Suprapubic skin (tissue), 4 donors: ENCODE measurements at regions not wholly inside any gene's neighbourhood (a gene's known extent, or its start where the extent isn't known, plus 50 kb on each side); places are given as distances from the start of the nearest gene placed in this dataset.
"Not testable (repeated sequence)": the region's sequence is repeated elsewhere in the genome, so short reads cannot be mapped to it uniquely, and the experiment has no call there.

Experiments used
- DNase-seq, 2 donors: peaks; one replicate each; pipeline ENCODE4 v3.0.0-alpha.2; 2019; ENCODE audit warnings: low spot score in 2 of 2
- H3K27ac ChIP-seq: fragments of 200-600 bp; sonication (generic); one replicate; pipeline ENCODE4 v1.5.1; 2019
- H3K27me3 ChIP-seq: fragments of 200-600 bp; sonication (generic); one replicate; pipeline ENCODE4 v1.5.1; 2019
- H3K36me3 ChIP-seq: fragments of 200-600 bp; sonication (generic); one replicate; pipeline ENCODE4 v1.5.1; 2019
- H3K4me1 ChIP-seq: fragments of 200-600 bp; sonication (generic); one replicate; pipeline ENCODE4 v1.5.1; 2019
- H3K4me3 ChIP-seq: fragments of 200-600 bp; sonication (generic); one replicate; pipeline ENCODE4 v1.5.1; 2019; ENCODE audit warnings: mild to moderate bottlenecking
- H3K9me3 ChIP-seq: fragments of 200-600 bp; sonication (generic); one replicate; pipeline ENCODE4 v1.5.1; 2019
- CTCF ChIP-seq, 2 donors: fragments of 200-600 bp in 1 of 2; fragments of 450-650 bp in 1 of 2; sonication (generic) in 1 of 2; IDR thresholded peaks; one replicate each; pipeline ENCODE4 v1.5.1; 2016 to 2019; ENCODE audit warnings: antibody characterized with exemption in 2 of 2, mild to moderate bottlenecking in 1 of 2, moderate library complexity in 1 of 2
- EP300 ChIP-seq: sonication (generic); formaldehyde crosslinking; IDR thresholded peaks from one replicate; pipeline ENCODE4 v1.6.1; 2017; ENCODE audit warnings: antibody characterized with exemption
- POLR2A ChIP-seq, 2 donors: fragments of 450-650 bp; IDR thresholded peaks; one replicate each; pipeline ENCODE4 v1.6.1; 2017; ENCODE audit warnings: antibody characterized with exemption in 2 of 2, mild to moderate bottlenecking in 2 of 2, moderate library complexity in 2 of 2
- POLR2AphosphoS5 ChIP-seq, 3 donors: sonication (generic); formaldehyde crosslinking; IDR thresholded peaks; one replicate each; pipeline ENCODE4 v1.6.1; 2017; ENCODE audit warnings: antibody characterized with exemption in 3 of 3
- WGBS: methylation state at CpG from one replicate; pipeline ENCODE4 v1.1.5; 2018; 5-methylcytosine and 5-hydroxymethylcytosine counted together

DNA sequence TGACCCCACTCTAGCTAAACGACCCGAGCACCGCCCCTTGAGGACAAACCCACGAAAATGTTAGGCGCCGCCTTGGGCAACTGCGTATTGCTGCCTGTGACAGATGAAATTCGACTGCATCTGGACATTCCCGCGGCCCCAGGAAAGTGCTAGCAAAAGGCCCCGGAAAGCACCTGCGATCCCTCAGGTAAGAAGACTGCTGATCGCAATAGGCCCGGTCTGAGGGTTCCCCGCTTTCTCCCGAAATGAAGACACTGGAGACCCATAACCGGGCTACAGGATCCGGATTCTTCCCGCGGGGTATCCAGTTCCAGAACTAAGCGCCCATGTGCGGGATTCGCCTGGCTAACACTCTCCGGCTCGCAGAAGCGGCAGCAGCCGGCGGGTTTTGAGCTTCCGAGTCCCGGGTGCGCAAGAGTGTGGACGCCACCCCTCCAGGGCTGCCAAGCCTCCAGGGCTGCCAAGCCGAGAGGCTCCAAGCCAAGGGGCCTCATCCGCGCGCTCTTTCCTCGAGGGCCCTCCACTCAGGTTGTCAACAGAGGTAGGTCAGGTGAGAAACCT, 157.9 kb upstream of the NBPF11 start:
- WGBS = 28% methylated on average over 15 of the region's 37 CpGs
- no peak overlapping the region for H3K27ac ChIP-seq
- H3K4me1 ChIP-seq = peaks cover 5% of the 10 kb centered on the region
- H3K36me3 ChIP-seq = no peaks in the 10 kb centered on the region
- peaks cover 4% of the 10 kb centered on the region for H3K9me3 ChIP-seq
- no peak for DNase-seq
- TF ChIP-seq POLR2A (IDR thresholded peaks at IDR 0.05) (no peak), EP300 (no peak), POLR2AphosphoS5 (IDR thresholded peaks at IDR 0.05) (no peak), CTCF (IDR thresholded peaks at IDR 0.05) (no peak)
- peaks cover 71% of the 10 kb centered on the region for H3K27me3 ChIP-seq
- H3K4me3 ChIP-seq = no peak overlapping the region

GRCh38 chr1:148308832-148309458, 156.9 kb upstream of the NBPF11 start:
- peaks cover 72% of the 10 kb centered on the region for H3K27me3 ChIP-seq
- peaks cover 4% of the 10 kb centered on the region for H3K9me3 ChIP-seq
- no peak overlapping the region for H3K27ac ChIP-seq
- no peak overlapping the region for H3K4me3 ChIP-seq
- DNase-seq = no peak
- H3K36me3 ChIP-seq = no peaks in the 10 kb centered on the region
- 38% methylated on average over 14 of the region's 14 CpGs for WGBS
- peaks cover 6% of the 10 kb centered on the region for H3K4me1 ChIP-seq
- no peak for TF ChIP-seq POLR2AphosphoS5 (IDR thresholded peaks at IDR 0.05)
- no peak for TF ChIP-seq POLR2A (IDR thresholded peaks at IDR 0.05)
- no peak for TF ChIP-seq EP300

DNA sequence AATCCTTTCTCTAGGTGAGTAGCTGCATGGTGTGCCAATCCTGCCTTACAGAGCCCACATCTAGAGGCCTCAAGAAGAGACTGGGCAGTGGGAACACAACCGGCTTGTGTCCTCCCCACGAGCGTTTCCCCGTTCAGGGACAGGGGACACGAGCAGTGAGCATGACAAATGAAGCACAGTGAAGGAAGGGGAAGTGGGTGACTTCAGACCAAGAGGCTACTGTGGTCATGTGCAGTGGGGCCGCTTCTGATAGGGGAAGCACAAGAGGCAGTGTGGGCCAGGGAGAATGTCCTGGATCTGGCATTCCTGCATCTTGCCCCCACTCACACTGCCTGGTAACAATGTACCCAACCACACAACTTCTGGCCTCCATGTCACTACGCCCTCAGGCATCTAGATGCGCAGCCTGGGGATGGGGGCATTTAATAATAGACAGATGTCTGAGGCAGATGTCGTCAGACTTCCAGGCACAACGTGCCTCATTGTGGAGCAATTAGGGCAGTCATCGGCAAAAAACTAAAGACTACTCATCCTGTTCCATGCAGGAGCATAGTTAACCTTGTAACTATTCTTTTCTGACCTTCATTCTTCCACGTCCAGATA, 155.6 kb upstream of the NBPF11 start:
- Histone ChIP-seq H3K9me3 (peaks cover 4% of the 10 kb centered on the region), H3K27me3 (peaks cover 69% of the 10 kb centered on the region), H3K4me1 (peaks cover 14% of the 10 kb centered on the region), H3K36me3 (no peaks in the 10 kb centered on the region), H3K27ac (no peak overlapping the region), H3K4me3 (no peak overlapping the region)
- WGBS = 76% methylated on average over 12 of the region's 12 CpGs
- no peak for DNase-seq
- TF ChIP-seq CTCF (IDR thresholded peaks at IDR 0.05) (no peak), POLR2AphosphoS5 (IDR thresholded peaks at IDR 0.05) (no peak), EP300 (no peak), POLR2A (IDR thresholded peaks at IDR 0.05) (no peak)

- not testable (repeated sequence) for H3K36me3 ChIP-seq, H3K9me3 ChIP-seq, H3K27ac ChIP-seq, DNase-seq, H3K4me3 ChIP-seq
- H3K4me1 ChIP-seq = peaks cover 12% of the 10 kb centered on the region
- 84% methylated on average over 4 of the region's 4 CpGs for WGBS
- peaks cover 43% of the 10 kb centered on the region for H3K27me3 ChIP-seq
Measured at GRCh38 chr1:148304935-148305334, 152.9 kb upstream of the NBPF11 start.

- H3K4me1 ChIP-seq, H3K27ac ChIP-seq, H3K36me3 ChIP-seq, H3K9me3 ChIP-seq, DNase-seq: not testable (repeated sequence)
- 0% methylated on average over 5 of the region's 52 CpGs for WGBS
- H3K27me3 ChIP-seq = peaks cover 22% of the 10 kb centered on the region
- H3K4me3 ChIP-seq = peak overlapping the region; percentile 42
Measured at GRCh38 chr1:148302586-148303364, 150.7 kb upstream of the NBPF11 start.

DNA sequence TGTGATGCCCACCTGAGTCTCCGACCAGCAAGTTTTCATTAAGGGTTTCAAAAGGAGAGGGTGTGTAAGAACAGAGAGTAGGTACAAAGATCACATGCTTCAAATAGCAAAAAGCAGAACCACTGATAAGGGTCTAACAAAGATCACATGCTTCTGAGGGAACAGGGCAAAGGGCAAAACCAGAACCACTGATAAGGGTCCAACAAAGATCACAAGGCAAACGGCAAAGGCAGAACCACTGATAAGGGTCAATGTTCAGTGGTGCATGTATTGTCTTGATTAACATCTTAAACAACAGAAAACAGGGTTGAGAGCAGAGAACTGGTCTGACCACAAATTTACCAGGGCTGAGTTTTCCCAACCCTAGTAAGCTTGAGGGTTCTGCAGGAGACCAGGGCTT, 145.8 kb upstream of the NBPF11 start:
- not testable (repeated sequence) for H3K36me3 ChIP-seq, H3K27me3 ChIP-seq, H3K4me1 ChIP-seq, H3K27ac ChIP-seq, DNase-seq, H3K4me3 ChIP-seq, H3K9me3 ChIP-seq
- WGBS = 59% methylated on average over 2 of the region's 2 CpGs

GRCh38 chr1:148296511-148296910, 144.4 kb upstream of the NBPF11 start:
- Histone ChIP-seq H3K4me3 (no peak overlapping the region), H3K4me1 (no peaks in the 10 kb centered on the region), H3K36me3 (no peaks in the 10 kb centered on the region), H3K9me3 (no peaks in the 10 kb centered on the region), H3K27ac (no peak overlapping the region), H3K27me3 (peaks cover 2% of the 10 kb centered on the region)
- TF ChIP-seq CTCF (IDR thresholded peaks at IDR 0.05) (no peak), POLR2A (IDR thresholded peaks at IDR 0.05) (no peak), POLR2AphosphoS5 (IDR thresholded peaks at IDR 0.05) (no peak), EP300 (no peak)
- DNase-seq = no peak
- 88% methylated on average over 3 of the region's 3 CpGs for WGBS
